ENCODE measurements at regions not wholly inside any gene's neighbourhood (a gene's known extent, or its start where the extent isn't known, plus 50 kb on each side); places are given as distances from the start of the nearest gene placed in this dataset.

DNA sequence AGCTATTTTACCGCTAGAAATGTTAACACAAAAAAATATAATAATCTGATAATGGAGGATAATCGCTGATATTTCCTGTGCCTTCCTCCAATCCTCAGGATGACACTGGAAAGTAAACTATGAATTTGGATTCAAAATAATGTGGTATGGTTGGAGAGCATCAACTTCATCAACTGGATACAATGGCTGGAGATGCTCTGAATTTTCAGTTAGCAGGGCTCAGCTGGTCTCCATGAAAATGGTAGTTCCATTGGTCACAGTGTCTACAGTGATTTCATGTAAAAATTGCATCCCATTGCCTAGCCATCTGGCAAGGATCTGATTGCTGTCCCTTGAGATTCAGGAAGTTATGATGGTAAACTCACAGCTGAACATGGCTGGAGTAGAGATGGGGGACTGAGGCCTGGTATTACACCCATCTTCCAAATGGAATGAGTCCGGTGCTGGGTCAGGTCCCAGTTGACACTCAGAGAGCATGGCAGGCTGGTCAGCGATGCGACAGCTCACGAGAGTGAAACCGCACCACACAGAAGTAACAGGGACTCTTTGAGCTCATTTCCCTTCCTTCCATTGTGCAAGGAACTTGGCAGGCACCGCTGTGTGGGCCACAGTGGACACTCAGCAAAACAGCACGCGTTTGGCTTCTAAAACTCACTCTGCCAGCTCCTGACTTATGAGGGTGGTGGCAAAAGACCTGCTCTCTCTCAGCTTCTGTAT lies 142.4 kb upstream of the TNFAIP3 start:
- TF ChIP-seq, protein P1, sequence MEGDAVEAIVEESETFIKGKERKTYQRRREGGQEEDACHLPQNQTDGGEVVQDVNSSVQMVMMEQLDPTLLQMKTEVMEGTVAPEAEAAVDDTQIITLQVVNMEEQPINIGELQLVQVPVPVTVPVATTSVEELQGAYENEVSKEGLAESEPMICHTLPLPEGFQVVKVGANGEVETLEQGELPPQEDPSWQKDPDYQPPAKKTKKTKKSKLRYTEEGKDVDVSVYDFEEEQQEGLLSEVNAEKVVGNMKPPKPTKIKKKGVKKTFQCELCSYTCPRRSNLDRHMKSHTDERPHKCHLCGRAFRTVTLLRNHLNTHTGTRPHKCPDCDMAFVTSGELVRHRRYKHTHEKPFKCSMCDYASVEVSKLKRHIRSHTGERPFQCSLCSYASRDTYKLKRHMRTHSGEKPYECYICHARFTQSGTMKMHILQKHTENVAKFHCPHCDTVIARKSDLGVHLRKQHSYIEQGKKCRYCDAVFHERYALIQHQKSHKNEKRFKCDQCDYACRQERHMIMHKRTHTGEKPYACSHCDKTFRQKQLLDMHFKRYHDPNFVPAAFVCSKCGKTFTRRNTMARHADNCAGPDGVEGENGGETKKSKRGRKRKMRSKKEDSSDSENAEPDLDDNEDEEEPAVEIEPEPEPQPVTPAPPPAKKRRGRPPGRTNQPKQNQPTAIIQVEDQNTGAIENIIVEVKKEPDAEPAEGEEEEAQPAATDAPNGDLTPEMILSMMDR (IDR thresholded peaks at IDR 0.05), result no peak
- no peak for TF ChIP-seq POLR2A (IDR thresholded peaks at IDR 0.05)
- no peak for TF ChIP-seq EP300 (IDR thresholded peaks at IDR 0.05)
- no peak for TF ChIP-seq POLR2AphosphoS5 (IDR thresholded peaks at IDR 0.05)
